ENCODE measurements at regions not wholly inside any gene's neighbourhood (a gene's known extent, or its start where the extent isn't known, plus 50 kb on each side); places are given as distances from the start of the nearest gene placed in this dataset.

- no peak for ATAC-seq
- TF ChIP-seq ZNF687 (IDR thresholded peaks at IDR 0.05) (no peak), ATF3 (IDR thresholded peaks at IDR 0.05; ENCODE audit: borderline replicate concordance, extremely low read depth, low read depth, low read length) (no peak), SUPT20H (IDR thresholded peaks at IDR 0.05; ENCODE audit: borderline replicate concordance, control insufficient read depth, low read depth, low read length) (no peak), E2F8 (IDR thresholded peaks at IDR 0.05; ENCODE audit: low read depth, partially characterized antibody) (no peak), IRF3 (IDR thresholded peaks at IDR 0.05) (no peak), LARP7 (IDR thresholded peaks at IDR 0.05) (no peak), RAD51 (IDR thresholded peaks at IDR 0.05) (no peak), KLF5 (IDR thresholded peaks at IDR 0.05; ENCODE audit: partially characterized antibody) (no peak), DPF2 (IDR thresholded peaks at IDR 0.05) (no peak), NFYA (IDR thresholded peaks at IDR 0.05; ENCODE audit: borderline replicate concordance, low read depth, low read length) (no peak), SKIL (IDR thresholded peaks at IDR 0.05; ENCODE audit: low read depth, poor library complexity, severe bottlenecking) (no peak)
Measured at GRCh38 chr9:79990536-79990935, 418.8 kb downstream of the TLE4 start.

More at GRCh38 chr9:79990536-79990935, 418.8 kb downstream of the TLE4 start:
- FAIRE-seq, result no peak
- no TSS peak for BruUV-seq (replicated peaks)
- Histone ChIP-seq H3K27me3 (replicated peaks in 1 of 2; ENCODE audit: control insufficient read depth in 2 of 2, insufficient read depth in 2 of 2, low read length in 1 of 2) (no peaks in the 10 kb centered on the region), H2AFZ (ENCODE audit: control insufficient read depth, low read depth, low read length) (no peak overlapping the region), H3K79me2 (ENCODE audit: control insufficient read depth, insufficient read depth, low read length) (no peaks in the 10 kb centered on the region), H3K27ac (ENCODE audit: control insufficient read depth, insufficient read depth) (no peak overlapping the region), H3K36me3 (ENCODE audit: control insufficient read depth in 2 of 2, insufficient read depth in 2 of 2, low read length in 1 of 2) (no peaks in the 10 kb centered on the region), H4K20me1 (ENCODE audit: control insufficient read depth, insufficient read depth) (no peaks in the 10 kb centered on the region), H3K4me2 (ENCODE audit: control insufficient read depth, insufficient read depth) (no peak overlapping the region), H3K9me3 (replicated peaks; ENCODE audit: control insufficient read depth, insufficient read depth, low read length) (no peaks in the 10 kb centered on the region), H3K9ac (ENCODE audit: control insufficient read depth, insufficient read depth, low read length) (no peak overlapping the region), H3K4me3 (no peak overlapping the region), H3K4me1 (ENCODE audit: control insufficient read depth, insufficient read depth, low read length) (no peaks in the 10 kb centered on the region)
- RAD21 ChIA-PET (ENCODE audit: unreplicated experiment), result no interaction called here
- CTCF ChIA-PET, result no interaction called here
- WGBS (ENCODE audit: insufficient coverage, insufficient replicate concordance, low lambda C conversion rate, missing lambda C conversion rate), result 8% methylated on average over 1 of the region's 1 CpG
- no peak for DNase-seq (ENCODE audit: low read depth, low spot score)
- POLR2A ChIA-PET, result no interaction called here
- in situ Hi-C loops (cut with MboI), result no loop called here
- intact Hi-C loops (cut with micrococcal nuclease; ENCODE audit: unreplicated experiment), result no loop called here
- SMC1A ChIA-PET (ENCODE audit: uncharacterized antibody, unreplicated experiment), result interaction anchor here (0.6 kb wide), 1 partner anchor 499 kb away, joined by 3 read pairs; no protein-coding TSS in a partner anchor

Data from GM12878 (cell line).